Adrenal gland (tissue), 9 donors: ENCODE measurements at regions not wholly inside any gene's neighbourhood (a gene's known extent, or its start where the extent isn't known, plus 50 kb on each side); places are given as distances from the start of the nearest gene placed in this dataset.

Source experiments
- DNase-seq, 7 donors: peaks; one replicate each; pipeline ENCODE4 v3.0.0-alpha.2; 2019 to 2020
- H3K27ac ChIP-seq, 5 donors: fragments of 200-600 bp; sonication (generic) in 4 of 5; 1 replicate in 3 of 5; 2 replicates in 2 of 5; pipeline versions ENCODE4 v1.5.1 to v1.8.0; 2016 to 2020; ENCODE audit warnings: mild to moderate bottlenecking in 1 of 5
- H3K27me3 ChIP-seq: fragments of 200-600 bp; 2 replicates; pipeline ENCODE4 v1.8.0; 2021
- H3K36me3 ChIP-seq, 2 donors: fragments of 200-600 bp; replicated peaks in 1 of 2; 1 replicate in 1 of 2; 2 replicates in 1 of 2; pipeline versions ENCODE4 v1.5.1 to v1.8.0; 2018 to 2022
- H3K4me1 ChIP-seq, 2 donors: fragments of 200-600 bp; replicated peaks in 1 of 2; 1 replicate in 1 of 2; 2 replicates in 1 of 2; pipeline versions ENCODE4 v1.5.1 to v1.8.0; 2018 to 2021
- H3K4me3 ChIP-seq, 4 donors: fragments of 200-600 bp; sonication (generic) in 3 of 4; one replicate each; pipeline ENCODE4 v1.5.1; 2016 to 2018
- H3K9me3 ChIP-seq, 3 donors: fragments of 200-600 bp; sonication (generic) in 1 of 3; replicated peaks in 1 of 3; 1 replicate in 2 of 3; 2 replicates in 1 of 3; pipeline versions ENCODE4 v1.5.1 to v1.8.0; 2016 to 2021
- CTCF ChIP-seq, 6 experiments: fragments of 450-650 bp in 4 of 6; fragments of 200-600 bp in 2 of 6; sonication (generic) in 1 of 6; IDR thresholded peaks; 1 replicate in 5 of 6; 2 replicates in 1 of 6; pipeline versions ENCODE4 v1.5.1 to v1.8.0; 2016 to 2021; ENCODE audit warnings: antibody characterized with exemption in 6 of 6, mild to moderate bottlenecking in 2 of 6, moderate library complexity in 1 of 6
- POLR2A ChIP-seq, 2 donors: fragments of 450-650 bp; IDR thresholded peaks; one replicate each; pipeline ENCODE4 v1.6.1; 2017; ENCODE audit warnings: antibody characterized with exemption in 2 of 2, mild to moderate bottlenecking in 2 of 2, moderate library complexity in 1 of 2
- WGBS, 4 donors: extraction: QIAGEN DNeasy Blood & Tissue Kit in 2 of 4; methylation state at CpG; one replicate each; pipeline versions ENCODE4 v1.1.5 to v1.1.7; 2013 to 2017; 5-methylcytosine and 5-hydroxymethylcytosine counted together
- intact Hi-C, 2 donors: fragments of 100-400 bp; cut with DNase I; formaldehyde crosslinking; loops; one replicate each; pipeline versions ENCODE4 v1.14.1 to v1.15.0; 2022 to 2023
- donor health status: healthy with polysubstance abuse.
- donor health status: Bipolar disorder and iron deficiency.
- donor health status: DM: yes; HTN: yes; CAD: no.
- donor health status: DM: no; HTN: no; CAD: no.
- donor health status: DM: no; HTN: no; CAD: no.

DNA sequence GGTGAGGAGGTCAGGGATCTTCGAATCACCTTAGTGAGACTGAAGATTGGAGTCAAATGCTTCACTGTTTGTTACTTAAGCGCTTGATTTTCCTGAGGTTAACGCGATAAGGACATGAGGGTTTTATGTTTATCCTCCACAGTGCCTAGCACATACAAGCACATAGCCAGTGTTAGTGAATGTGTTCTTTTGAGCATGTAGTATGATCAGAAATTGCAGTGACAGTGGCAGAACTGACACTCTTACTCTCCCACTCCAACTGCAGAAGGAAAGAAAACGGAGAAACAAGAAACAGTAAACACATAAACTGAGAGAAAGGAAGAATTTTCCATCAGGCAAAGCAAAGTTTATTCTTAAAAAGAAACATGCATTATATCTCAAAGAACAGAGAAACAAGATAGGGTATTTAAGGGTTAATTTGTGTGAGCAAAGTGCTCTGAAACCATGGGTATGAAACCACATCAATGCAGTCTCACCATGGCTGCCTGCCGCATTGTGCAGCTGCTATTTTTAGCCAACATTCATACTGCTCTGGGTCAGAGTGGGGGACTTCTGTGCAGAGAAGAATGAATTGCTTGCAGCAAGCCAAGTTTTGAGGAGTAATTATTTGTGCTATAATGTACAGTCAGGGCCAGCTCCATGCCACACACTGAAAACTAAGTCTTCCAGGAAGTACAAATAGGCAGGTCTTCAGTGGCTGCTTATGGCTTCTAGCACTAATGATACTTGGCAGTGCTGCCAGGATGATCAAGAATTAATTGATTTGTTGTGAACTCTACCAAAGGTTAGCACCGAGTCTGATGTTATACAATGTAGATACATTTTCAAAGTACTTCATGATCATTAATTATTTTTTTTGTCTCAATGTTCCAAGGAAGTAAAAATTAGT is 152.0 kb downstream of the MACC1 start:
- intact Hi-C loops, result no loop called here
- H3K4me3 ChIP-seq, result no peak overlapping the region
- no peak overlapping the region for H3K27ac ChIP-seq
- peaks cover 0 to 11% of the 10 kb centered on the region in 2 donors for H3K4me1 ChIP-seq
- peak in 4 of 7 donors; percentile 2 to 52 (median 24) for DNase-seq
- peaks cover 0 to 9% (median 0%) of the 10 kb centered on the region in 3 donors for H3K9me3 ChIP-seq
- no peaks in the 10 kb centered on the region for H3K36me3 ChIP-seq
- no peaks in the 10 kb centered on the region for H3K27me3 ChIP-seq
- TF ChIP-seq CTCF (IDR thresholded peaks at IDR 0.05) (no peak), POLR2A (IDR thresholded peaks at IDR 0.05) (no peak)
- WGBS, 4 donors, result 66 to 72% (median 70%) methylated on average over 7 of the region's 7 CpGs

- 82 to 87% (median 86%) methylated on average over 5 of the region's 5 CpGs for WGBS, 4 donors
- no peak for TF ChIP-seq CTCF (IDR thresholded peaks at IDR 0.05)
- no peak for TF ChIP-seq POLR2A (IDR thresholded peaks at IDR 0.05)
- H3K27me3 ChIP-seq, result no peaks in the 10 kb centered on the region
- no peak for DNase-seq
- no peak overlapping the region for H3K4me3 ChIP-seq
- no peaks in the 10 kb centered on the region for H3K36me3 ChIP-seq
- intact Hi-C loops, result no loop called here
- peaks cover 0 to 9% (median 0%) of the 10 kb centered on the region in 3 donors for H3K9me3 ChIP-seq
- no peak overlapping the region for H3K27ac ChIP-seq
- peaks cover 0 to 11% of the 10 kb centered on the region in 2 donors for H3K4me1 ChIP-seq
Observed at GRCh38 chr7:20064181-20064970, 152.8 kb downstream of the MACC1 start.

- no peak overlapping the region for H3K4me3 ChIP-seq
- no peak overlapping the region for H3K27ac ChIP-seq
- peaks cover 0 to 9% (median 0%) of the 10 kb centered on the region in 3 donors for H3K9me3 ChIP-seq
- H3K27me3 ChIP-seq, result no peaks in the 10 kb centered on the region
- DNase-seq, result no peak
- TF ChIP-seq CTCF (IDR thresholded peaks at IDR 0.05) (no peak), POLR2A (IDR thresholded peaks at IDR 0.05) (no peak)
- peaks cover 0 to 11% of the 10 kb centered on the region in 2 donors for H3K4me1 ChIP-seq
- intact Hi-C loops, result no loop called here
- WGBS, 4 donors, result 50 to 78% (median 58%) methylated on average over 3 of the region's 3 CpGs
- H3K36me3 ChIP-seq, result no peaks in the 10 kb centered on the region
Observed at GRCh38 chr7:20063644-20064043, 153.5 kb downstream of the MACC1 start.

GRCh38 chr7:20062932-20063331 is 154.3 kb downstream of the MACC1 start:
- Histone ChIP-seq H3K4me3 (no peak overlapping the region), H3K27ac (no peak overlapping the region), H3K4me1 (peaks cover 0 to 11% of the 10 kb centered on the region in 2 donors), H3K9me3 (peaks cover 0 to 9% (median 0%) of the 10 kb centered on the region in 3 donors), H3K27me3 (no peaks in the 10 kb centered on the region), H3K36me3 (no peaks in the 10 kb centered on the region)
- WGBS, 4 donors, result 92 to 100% (median 98%) methylated on average over 1 of the region's 1 CpG
- TF ChIP-seq POLR2A (IDR thresholded peaks at IDR 0.05) (no peak), CTCF (IDR thresholded peaks at IDR 0.05) (no peak)
- intact Hi-C loops, result no loop called here
- no peak for DNase-seq
